IMR-90 (cell line): ENCODE measurements at regions not wholly inside any gene's neighbourhood (a gene's known extent, or its start where the extent isn't known, plus 50 kb on each side); places are given as distances from the start of the nearest gene placed in this dataset.

Experiments
- ATAC-seq: fragments of 200-7000 bp; cut with Tn5 transposase; 2 replicates; pipeline ENCODE4 v1.9.1; 2020; ENCODE audit warnings: low read depth, mild to moderate bottlenecking, moderate library complexity
- BruUV-seq: library from RNA; stranded (reverse); fragments of 400-500 nt; replicated peaks from 2 replicates; lab custom pipeline; 2021; lab: Mats Ljungman, UMichigan
- CTCF ChIA-PET: fragments of 300-600 bp; formaldehyde crosslinking; extraction: SDS; loops from one replicate; lab custom pipeline; 2021; ENCODE audit warnings: antibody characterized with exemption; lab: Yijun Ruan, JAX
- POLR2A ChIA-PET: fragments of 300-600 bp; sonication (Branson Sonifier 250); formaldehyde crosslinking; loops from one replicate; lab custom pipeline; 2022; ENCODE audit warnings: antibody characterized with exemption; ENCODE audit not compliant: unreplicated experiment; lab: Charles Lee
- DNase-seq: peaks from one replicate; pipeline ENCODE4 v3.0.0; 2013
- H2AFZ ChIP-seq: replicated peaks from 2 replicates; pipeline ENCODE3; 2013; ENCODE audit warnings: low read length, mild to moderate bottlenecking; ENCODE audit not compliant: poor library complexity
- H2AK5ac ChIP-seq: 2 replicates; pipeline ENCODE4 v1.6.1; 2013; ENCODE audit warnings: low read depth, low read length, inconsistent platforms
- H2AK9ac ChIP-seq: replicated peaks from 2 replicates; pipeline ENCODE3; 2013; ENCODE audit warnings: mild to moderate bottlenecking, low read depth, low read length, moderate library complexity; ENCODE audit not compliant: poor library complexity
- H2BK120ac ChIP-seq: 2 replicates; pipeline ENCODE4 v1.6.1; 2013; ENCODE audit warnings: low read depth, low read length, inconsistent platforms
- H2BK15ac ChIP-seq: 3 replicates; pipeline ENCODE4 v1.6.1; 2013; ENCODE audit warnings: low read depth, low read length, inconsistent platforms
- H2BK20ac ChIP-seq: 2 replicates; pipeline ENCODE4 v1.6.1; 2013; ENCODE audit warnings: low read depth, mild to moderate bottlenecking, inconsistent platforms, low read length, moderate library complexity
- H2BK5ac ChIP-seq: 2 replicates; pipeline ENCODE4 v1.6.1; 2013; ENCODE audit warnings: mild to moderate bottlenecking, low read depth, low read length, inconsistent platforms; ENCODE audit not compliant: poor library complexity, severe bottlenecking
- H3K14ac ChIP-seq: replicated peaks from 2 replicates; pipeline ENCODE4 v1.6.1; 2013; ENCODE audit warnings: low read depth, low read length, inconsistent platforms
- H3K18ac ChIP-seq: 2 replicates; pipeline ENCODE4 v1.6.1; 2013; ENCODE audit warnings: low read depth, low read length, control low read depth
- H3K23ac ChIP-seq: 2 replicates; pipeline ENCODE4 v1.6.1; 2013; ENCODE audit warnings: low read depth, low read length, inconsistent platforms
- H3K27ac ChIP-seq: 2 replicates; pipeline ENCODE4 v1.5.1; 2013; ENCODE audit warnings: mild to moderate bottlenecking, control low read depth, low read length; ENCODE audit not compliant: insufficient read depth
- H3K27me3 ChIP-seq: 2 replicates; pipeline ENCODE4 v1.6.1; 2013; ENCODE audit warnings: low read length; ENCODE audit not compliant: control insufficient read depth, insufficient read depth
- H3K36me3 ChIP-seq: 2 replicates; pipeline ENCODE4 v1.6.1; 2013; ENCODE audit warnings: low read length, mixed read lengths; ENCODE audit not compliant: control insufficient read depth, insufficient read depth
- H3K4ac ChIP-seq: 2 replicates; pipeline ENCODE4 v1.6.1; 2013; ENCODE audit warnings: low read depth, low read length, inconsistent platforms
- H3K4me1 ChIP-seq: 2 replicates; pipeline ENCODE4 v1.6.1; 2013; ENCODE audit warnings: low read length, mixed read lengths; ENCODE audit not compliant: control insufficient read depth, insufficient read depth
- H3K4me2 ChIP-seq: 2 replicates; pipeline ENCODE4 v1.6.1; 2013; ENCODE audit warnings: low read depth, mild to moderate bottlenecking, control low read depth, low read length, moderate library complexity
- H3K4me3 ChIP-seq: 2 replicates; pipeline ENCODE4 v1.5.1; 2013; ENCODE audit warnings: low read depth, mild to moderate bottlenecking, control low read depth, low read length, moderate library complexity; ENCODE audit not compliant: insufficient read depth
- H3K56ac ChIP-seq: 2 replicates; pipeline ENCODE4 v1.6.1; 2013; ENCODE audit warnings: low read length, inconsistent platforms; ENCODE audit not compliant: insufficient read depth; ENCODE audit errors: extremely low read depth
- H3K79me1 ChIP-seq, 2 experiments: 2 replicates each; pipeline ENCODE4 v1.6.1; 2013; ENCODE audit warnings: low read length in 2 of 2, inconsistent platforms in 1 of 2, low read depth in 1 of 2
- H3K9ac ChIP-seq: 2 replicates; pipeline ENCODE4 v1.6.1; 2013; ENCODE audit warnings: low read depth, low read length, control low read depth
- H3K9me1 ChIP-seq: 2 replicates; pipeline ENCODE4 v1.6.1; 2013; ENCODE audit warnings: low read length, inconsistent platforms; ENCODE audit not compliant: insufficient read depth
- H3K9me3 ChIP-seq: 2 replicates; pipeline ENCODE4 v1.6.1; 2013; ENCODE audit warnings: low read length; ENCODE audit not compliant: control insufficient read depth, insufficient read depth
- H4K20me1 ChIP-seq: 2 replicates; pipeline ENCODE4 v1.6.1; 2013; ENCODE audit warnings: low read length, inconsistent platforms; ENCODE audit not compliant: insufficient read depth
- H4K5ac ChIP-seq: 2 replicates; pipeline ENCODE4 v1.6.1; 2013; ENCODE audit warnings: mild to moderate bottlenecking, low read depth, low read length, control low read depth
- H4K8ac ChIP-seq, 2 experiments: 2 replicates each; pipeline ENCODE4 v1.6.1; 2013; ENCODE audit warnings: low read depth in 2 of 2, low read length in 2 of 2, control low read depth in 1 of 2, inconsistent platforms in 1 of 2
- H4K91ac ChIP-seq: 2 replicates; pipeline ENCODE4 v1.6.1; 2013; ENCODE audit warnings: low read depth, low read length, inconsistent platforms; ENCODE audit not compliant: insufficient read depth
- BHLHE40 ChIP-seq: fragments of 150-350 bp; IDR thresholded peaks from 2 replicates; pipeline ENCODE4 v1.6.1; 2016; ENCODE audit warnings: mild to moderate bottlenecking, low read depth, low read length
- CEBPB ChIP-seq: IDR thresholded peaks from 2 replicates; pipeline ENCODE4 v1.6.1; 2012; ENCODE audit warnings: low read depth, low read length, improper control_type of control experiment
- MXI1 ChIP-seq: IDR thresholded peaks from 2 replicates; pipeline ENCODE4 v1.6.1; 2012; ENCODE audit warnings: low read depth, mild to moderate bottlenecking, low read length, moderate library complexity, borderline replicate concordance
- RAD21 ChIP-seq: IDR thresholded peaks from 2 replicates; pipeline ENCODE4 v1.6.1; 2012; ENCODE audit warnings: low read length, improper control_type of control experiment
- RCOR1 ChIP-seq: IDR thresholded peaks from 2 replicates; pipeline ENCODE4 v1.6.1; 2012; ENCODE audit warnings: mild to moderate bottlenecking, low read length, improper control_type of control experiment; ENCODE audit not compliant: insufficient replicate concordance
- RFX5 ChIP-seq: IDR thresholded peaks from 2 replicates; pipeline ENCODE4 v1.8.0; 2012; ENCODE audit warnings: low read depth, mild to moderate bottlenecking, low read length, moderate library complexity
- WGBS, 2 experiments: methylation state at CpG; one replicate each; pipeline versions ENCODE4 v1.1.5 to v1.1.7; 2013; ENCODE audit warnings: missing lambda C conversion rate in 2 of 2; ENCODE audit not compliant: insufficient read length in 1 of 2; ENCODE audit errors: extremely low coverage in 2 of 2; 5-methylcytosine and 5-hydroxymethylcytosine counted together
- dilution Hi-C: fragments of 300-500 bp; cut with HindIII; formaldehyde crosslinking; loops from one replicate; pipeline ENCODE4 v1.14.3; 2018; ENCODE audit warnings: low sequenced_read_pairs; ENCODE audit not compliant: unreplicated experiment
- in situ Hi-C: fragments of 300-500 bp; cut with MboI; formaldehyde crosslinking; loops from 3 replicates; pipeline ENCODE4 v1.14.3; 2019; ENCODE audit warnings: low sequenced_read_pairs, inconsistent platforms, mixed read lengths
- intact Hi-C: fragments of 100-400 bp; cut with micrococcal nuclease; formaldehyde crosslinking; loops from 2 replicates; pipeline ENCODE4 v1.10.0; 2022

DNA sequence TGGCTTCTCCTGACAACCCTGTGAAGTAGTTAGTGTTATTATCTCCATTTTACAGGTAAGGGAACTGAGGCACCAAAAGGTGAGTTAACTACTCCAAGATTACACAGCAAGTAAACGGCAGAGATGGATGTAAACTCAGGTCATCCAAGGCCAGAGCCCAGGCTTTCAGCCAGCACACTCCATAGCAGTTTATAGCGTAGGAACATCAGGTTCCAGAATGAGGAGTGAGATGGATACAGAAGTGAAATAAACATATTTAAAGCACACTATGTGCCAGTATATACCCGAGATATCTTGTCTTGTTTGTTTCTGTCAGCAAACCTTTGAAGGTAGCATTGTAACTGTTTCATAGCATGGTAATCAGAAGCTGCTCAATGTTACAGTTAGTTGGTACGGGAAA, 279.0 kb downstream of the OXSM start:
- Histone ChIP-seq H3K9me3 (peaks cover 8% of the 10 kb centered on the region), H3K4me2 (no peak overlapping the region), H4K8ac (no peak overlapping the region), H2BK15ac (no peak overlapping the region), H2AK5ac (no peak overlapping the region), H3K4me1 (no peaks in the 10 kb centered on the region), H3K27me3 (no peaks in the 10 kb centered on the region), H2BK5ac (no peak overlapping the region), H3K4ac (no peak overlapping the region), H2BK120ac (no peak overlapping the region), H2AFZ (no peak overlapping the region), H2BK20ac (no peak overlapping the region), H3K27ac (no peak overlapping the region), H4K20me1 (no peaks in the 10 kb centered on the region), H3K9me1 (no peaks in the 10 kb centered on the region), H3K18ac (no peak overlapping the region), H3K36me3 (no peaks in the 10 kb centered on the region), H4K91ac (no peak overlapping the region), H3K23ac (no peak overlapping the region), H4K5ac (no peak overlapping the region), H3K9ac (no peak overlapping the region), H2AK9ac (no peak overlapping the region), H3K4me3 (no peak overlapping the region), H3K14ac (no peak overlapping the region), H3K56ac (no peak overlapping the region), H3K79me1 (no peaks in the 10 kb centered on the region)
- in situ Hi-C loops, result no loop called here
- BruUV-seq, result no TSS peak
- dilution Hi-C loops, result no loop called here
- WGBS, 2 experiments, result no CpG with 5 or more reads among the region's 4 CpGs
- ChIA-PET POLR2A (no interaction called here), CTCF (no interaction called here)
- TF ChIP-seq MXI1, result no peak
- TF ChIP-seq RFX5, result no peak
- TF ChIP-seq CEBPB, result no peak
- TF ChIP-seq RAD21, result no peak
- TF ChIP-seq RCOR1, result no peak
- no peak for TF ChIP-seq BHLHE40
- intact Hi-C loops, result no loop called here
- DNase-seq (no peak), ATAC-seq (no peak)
